ENCODE measurements at regions not wholly inside any gene's neighbourhood (a gene's known extent, or its start where the extent isn't known, plus 50 kb on each side); places are given as distances from the start of the nearest gene placed in this dataset.

- TF ChIP-seq, protein P1, sequence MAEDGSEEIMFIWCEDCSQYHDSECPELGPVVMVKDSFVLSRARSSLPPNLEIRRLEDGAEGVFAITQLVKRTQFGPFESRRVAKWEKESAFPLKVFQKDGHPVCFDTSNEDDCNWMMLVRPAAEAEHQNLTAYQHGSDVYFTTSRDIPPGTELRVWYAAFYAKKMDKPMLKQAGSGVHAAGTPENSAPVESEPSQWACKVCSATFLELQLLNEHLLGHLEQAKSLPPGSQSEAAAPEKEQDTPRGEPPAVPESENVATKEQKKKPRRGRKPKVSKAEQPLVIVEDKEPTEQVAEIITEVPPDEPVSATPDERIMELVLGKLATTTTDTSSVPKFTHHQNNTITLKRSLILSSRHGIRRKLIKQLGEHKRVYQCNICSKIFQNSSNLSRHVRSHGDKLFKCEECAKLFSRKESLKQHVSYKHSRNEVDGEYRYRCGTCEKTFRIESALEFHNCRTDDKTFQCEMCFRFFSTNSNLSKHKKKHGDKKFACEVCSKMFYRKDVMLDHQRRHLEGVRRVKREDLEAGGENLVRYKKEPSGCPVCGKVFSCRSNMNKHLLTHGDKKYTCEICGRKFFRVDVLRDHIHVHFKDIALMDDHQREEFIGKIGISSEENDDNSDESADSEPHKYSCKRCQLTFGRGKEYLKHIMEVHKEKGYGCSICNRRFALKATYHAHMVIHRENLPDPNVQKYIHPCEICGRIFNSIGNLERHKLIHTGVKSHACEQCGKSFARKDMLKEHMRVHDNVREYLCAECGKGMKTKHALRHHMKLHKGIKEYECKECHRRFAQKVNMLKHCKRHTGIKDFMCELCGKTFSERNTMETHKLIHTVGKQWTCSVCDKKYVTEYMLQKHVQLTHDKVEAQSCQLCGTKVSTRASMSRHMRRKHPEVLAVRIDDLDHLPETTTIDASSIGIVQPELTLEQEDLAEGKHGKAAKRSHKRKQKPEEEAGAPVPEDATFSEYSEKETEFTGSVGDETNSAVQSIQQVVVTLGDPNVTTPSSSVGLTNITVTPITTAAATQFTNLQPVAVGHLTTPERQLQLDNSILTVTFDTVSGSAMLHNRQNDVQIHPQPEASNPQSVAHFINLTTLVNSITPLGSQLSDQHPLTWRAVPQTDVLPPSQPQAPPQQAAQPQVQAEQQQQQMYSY (CRISPR knock-in tag; IDR thresholded peaks at IDR 0.05), result no peak
- TF ChIP-seq SMAD5 (IDR thresholded peaks at IDR 0.05; ENCODE audit: low read depth), result no peak
- TF ChIP-seq ZNF622 (IDR thresholded peaks at IDR 0.05), result no peak
- TF ChIP-seq PAX8 (IDR thresholded peaks at IDR 0.05), result no peak
- TF ChIP-seq, protein P2, sequence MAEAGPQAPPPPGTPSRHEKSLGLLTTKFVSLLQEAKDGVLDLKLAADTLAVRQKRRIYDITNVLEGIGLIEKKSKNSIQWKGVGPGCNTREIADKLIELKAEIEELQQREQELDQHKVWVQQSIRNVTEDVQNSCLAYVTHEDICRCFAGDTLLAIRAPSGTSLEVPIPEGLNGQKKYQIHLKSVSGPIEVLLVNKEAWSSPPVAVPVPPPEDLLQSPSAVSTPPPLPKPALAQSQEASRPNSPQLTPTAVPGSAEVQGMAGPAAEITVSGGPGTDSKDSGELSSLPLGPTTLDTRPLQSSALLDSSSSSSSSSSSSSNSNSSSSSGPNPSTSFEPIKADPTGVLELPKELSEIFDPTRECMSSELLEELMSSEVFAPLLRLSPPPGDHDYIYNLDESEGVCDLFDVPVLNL (IDR thresholded peaks at IDR 0.05; ENCODE audit: low read depth, low read length), result no peak
- TF ChIP-seq IKZF2 (IDR thresholded peaks at IDR 0.05), result no peak
- TF ChIP-seq CHD1 (IDR thresholded peaks at IDR 0.05; ENCODE audit: low read depth, low read length), result no peak
- TF ChIP-seq FOXM1 (IDR thresholded peaks at IDR 0.05; ENCODE audit: low read depth, low read length), result no peak
Observed at GRCh38 chr5:20041326-20042274, 53.6 kb upstream of the CDH18 start (continued).

Measured in GM12878 (cell line).